Ishikawa (cell line): ENCODE measurements at regions not wholly inside any gene's neighbourhood (a gene's known extent, or its start where the extent isn't known, plus 50 kb on each side); places are given as distances from the start of the nearest gene placed in this dataset.

Experiments
- CEBPB ChIP-seq: IDR thresholded peaks from 2 replicates; pipeline ENCODE4 v1.6.1; 2012
- CREB1 ChIP-seq: IDR thresholded peaks from 2 replicates; pipeline ENCODE4 v1.6.1; 2012; ENCODE audit warnings: low read depth
- EGR1 ChIP-seq: IDR thresholded peaks from 2 replicates; pipeline ENCODE4 v1.6.1; 2012
- EP300 ChIP-seq: IDR thresholded peaks from 2 replicates; pipeline ENCODE4 v1.6.1; 2012; ENCODE audit warnings: borderline replicate concordance
- FOXM1 ChIP-seq: IDR thresholded peaks from 2 replicates; pipeline ENCODE4 v1.6.1; 2012; ENCODE audit warnings: low read depth, borderline replicate concordance
- MAX ChIP-seq: IDR thresholded peaks from 2 replicates; pipeline ENCODE4 v1.6.1; 2012
- NFIC ChIP-seq: IDR thresholded peaks from 2 replicates; pipeline ENCODE4 v1.6.1; 2012
- RAD21 ChIP-seq: IDR thresholded peaks from 2 replicates; pipeline ENCODE4 v1.6.1; 2012; ENCODE audit warnings: low read depth
- REST ChIP-seq: IDR thresholded peaks from 2 replicates; pipeline ENCODE4 v1.6.1; 2012; ENCODE audit warnings: low read depth, mild to moderate bottlenecking
- TAF1 ChIP-seq: IDR thresholded peaks from 2 replicates; pipeline ENCODE4 v1.6.1; 2012; ENCODE audit warnings: low read depth, mild to moderate bottlenecking
- TCF12 ChIP-seq: IDR thresholded peaks from 2 replicates; pipeline ENCODE4 v1.6.1; 2012; ENCODE audit warnings: low read depth
- TEAD4 ChIP-seq: IDR thresholded peaks from 2 replicates; pipeline ENCODE4 v1.6.1; 2012
- USF1 ChIP-seq: IDR thresholded peaks from 2 replicates; pipeline ENCODE4 v1.6.1; 2012
- YY1 ChIP-seq: IDR thresholded peaks from 2 replicates; pipeline ENCODE4 v1.6.1; 2012; ENCODE audit warnings: low read depth
- ZBTB7A ChIP-seq: IDR thresholded peaks from 2 replicates; pipeline ENCODE4 v1.6.1; 2012; ENCODE audit warnings: low read depth

- TF ChIP-seq ZBTB7A: no peak
- no peak for TF ChIP-seq FOXM1
- TF ChIP-seq RAD21: no peak
- TF ChIP-seq EGR1: no peak
- no peak for TF ChIP-seq TEAD4
- TF ChIP-seq YY1: no peak
- TF ChIP-seq TCF12: no peak
- no peak for TF ChIP-seq REST
- TF ChIP-seq CEBPB: no peak
Measured at GRCh38 chr7:49623943-49624342, 149.5 kb upstream of the VWC2 start.

GRCh38 chr7:49624611-49625010 lies 148.8 kb upstream of the VWC2 start:
- TF ChIP-seq EP300 (no peak), CEBPB (no peak), YY1 (no peak), TCF12 (no peak), EGR1 (no peak), ZBTB7A (no peak), TEAD4 (no peak), USF1 (no peak), RAD21 (no peak), MAX (no peak), CREB1 (no peak), NFIC (no peak), REST (no peak), FOXM1 (no peak), TAF1 (no peak)

- TF ChIP-seq CEBPB (no peak), FOXM1 (no peak), ZBTB7A (no peak), TEAD4 (no peak), TAF1 (no peak), TCF12 (no peak), YY1 (no peak), USF1 (no peak), EGR1 (no peak), RAD21 (no peak), EP300 (no peak), MAX (no peak), NFIC (no peak)
Measured at GRCh38 chr7:49630513-49630912, 142.9 kb upstream of the VWC2 start.

GRCh38 chr7:49631071-49631815 lies 142.2 kb upstream of the VWC2 start:
- no peak for TF ChIP-seq REST
- TF ChIP-seq TEAD4: no peak
- no peak for TF ChIP-seq EGR1
- TF ChIP-seq YY1: no peak
- TF ChIP-seq NFIC: no peak
- TF ChIP-seq CREB1: no peak
- no peak for TF ChIP-seq MAX
- TF ChIP-seq ZBTB7A: no peak
- no peak for TF ChIP-seq TCF12
